Heart left ventricle (tissue), 13 donors: ENCODE measurements at regions not wholly inside any gene's neighbourhood (a gene's known extent, or its start where the extent isn't known, plus 50 kb on each side); places are given as distances from the start of the nearest gene placed in this dataset.

Experiments used
- CTCF ChIP-seq, 12 donors: fragments of 200-600 bp; sonication (generic) in 4 of 12; IDR thresholded peaks; one replicate each; pipeline versions ENCODE4 v1.5.0 to v1.8.0; 2018 to 2022; ENCODE audit warnings: antibody characterized with exemption in 12 of 12, mild to moderate bottlenecking in 5 of 12
- POLR2A ChIP-seq, 2 donors: fragments of 450-650 bp; IDR thresholded peaks; one replicate each; pipeline ENCODE4 v1.6.1; 2017; ENCODE audit warnings: antibody characterized with exemption in 2 of 2, mild to moderate bottlenecking in 2 of 2, moderate library complexity in 2 of 2
- donor health status: ischemic (EF 13 %, LVEDD 7.1; RV severe dilation, severe dysfunction).
- donor health status: DM: no; HTN: yes; CAD: no.
- donor health status: DM: no; HTN: no; CAD: no.
- donor health status: ischemic (EF 25% LVEDD 6.9; RV normal size, moderate dysfunction).
- donor health status: ischemic (EF 25% LVEDD 5.7; RV mildly dilated, moderate dysfunction).
- donor health status: ischemic (EF 35%, LVEDD 5.7; RV mildly dilated, moderate dysfunction).
- donor health status: nonischemic (EF 11% LVEDD 7.7; RV severe dilation, severe dysfunction).
- donor health status: DM: yes; HTN: yes; CAD: no.
- donor health status: PGD.
- donor health status: ischemic (EF 29% LVEDD 5.4; RV normal size, mild dysfunction).
- donor health status: nonischemic (EF 23%, LVEDD 6.1; RV moderate dilation, normal function).

GRCh38 chr2:41846962-41847361, 200.9 kb upstream of the PKDCC start:
- TF ChIP-seq CTCF (IDR thresholded peaks at IDR 0.05) (no peak), POLR2A (IDR thresholded peaks at IDR 0.05) (no peak)
